ENCODE measurements at regions not wholly inside any gene's neighbourhood (a gene's known extent, or its start where the extent isn't known, plus 50 kb on each side); places are given as distances from the start of the nearest gene placed in this dataset.
A peak's percentile ranks its signal among the peaks of the same experiment; 100 is the strongest.

DNA sequence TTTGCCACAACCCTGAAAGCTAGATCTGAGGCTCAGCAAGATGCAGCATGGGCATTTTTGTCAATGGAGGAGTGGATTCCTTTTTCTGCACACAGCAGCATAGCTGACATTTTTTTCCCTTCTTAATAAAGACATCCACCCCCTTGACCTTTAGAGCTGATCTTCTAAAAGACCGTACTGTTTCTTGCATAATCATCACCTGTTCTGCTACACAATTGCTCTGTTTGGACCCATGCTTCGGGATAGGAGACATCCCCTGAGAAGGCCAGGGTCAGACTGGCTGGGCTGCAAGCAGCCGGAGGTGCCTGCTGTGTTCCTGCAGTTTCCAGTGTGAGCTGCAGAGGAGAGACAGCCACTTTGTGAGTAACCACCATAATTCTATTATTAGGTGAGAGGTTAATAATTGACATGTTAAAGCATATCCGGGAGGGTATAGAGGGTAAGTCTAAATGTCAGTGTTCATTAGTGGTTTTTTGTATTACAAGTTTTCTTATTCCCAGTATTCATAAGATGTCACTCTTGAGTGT lies 108.5 kb upstream of the C1QTNF9B start:
- no peak for DNase-seq
- Histone ChIP-seq H3K4me1 (no peaks in the 10 kb centered on the region), H3K4me3 (no peak overlapping the region), H3K27ac (no peak overlapping the region), H3K27me3 (no peaks in the 10 kb centered on the region), H3K36me3 (no peaks in the 10 kb centered on the region), H3K9me3 (no peaks in the 10 kb centered on the region)
- no peak for ATAC-seq
- 66 to 77% (median 69%) methylated on average over 4 of the region's 4 CpGs for WGBS, 4 donors
- TF ChIP-seq POLR2A (IDR thresholded peaks at IDR 0.05), result no peak
- TF ChIP-seq, protein P1, sequence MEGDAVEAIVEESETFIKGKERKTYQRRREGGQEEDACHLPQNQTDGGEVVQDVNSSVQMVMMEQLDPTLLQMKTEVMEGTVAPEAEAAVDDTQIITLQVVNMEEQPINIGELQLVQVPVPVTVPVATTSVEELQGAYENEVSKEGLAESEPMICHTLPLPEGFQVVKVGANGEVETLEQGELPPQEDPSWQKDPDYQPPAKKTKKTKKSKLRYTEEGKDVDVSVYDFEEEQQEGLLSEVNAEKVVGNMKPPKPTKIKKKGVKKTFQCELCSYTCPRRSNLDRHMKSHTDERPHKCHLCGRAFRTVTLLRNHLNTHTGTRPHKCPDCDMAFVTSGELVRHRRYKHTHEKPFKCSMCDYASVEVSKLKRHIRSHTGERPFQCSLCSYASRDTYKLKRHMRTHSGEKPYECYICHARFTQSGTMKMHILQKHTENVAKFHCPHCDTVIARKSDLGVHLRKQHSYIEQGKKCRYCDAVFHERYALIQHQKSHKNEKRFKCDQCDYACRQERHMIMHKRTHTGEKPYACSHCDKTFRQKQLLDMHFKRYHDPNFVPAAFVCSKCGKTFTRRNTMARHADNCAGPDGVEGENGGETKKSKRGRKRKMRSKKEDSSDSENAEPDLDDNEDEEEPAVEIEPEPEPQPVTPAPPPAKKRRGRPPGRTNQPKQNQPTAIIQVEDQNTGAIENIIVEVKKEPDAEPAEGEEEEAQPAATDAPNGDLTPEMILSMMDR (IDR thresholded peaks at IDR 0.05), result no peak
- intact Hi-C loops (cut with DNase I), result no loop called here

DNA sequence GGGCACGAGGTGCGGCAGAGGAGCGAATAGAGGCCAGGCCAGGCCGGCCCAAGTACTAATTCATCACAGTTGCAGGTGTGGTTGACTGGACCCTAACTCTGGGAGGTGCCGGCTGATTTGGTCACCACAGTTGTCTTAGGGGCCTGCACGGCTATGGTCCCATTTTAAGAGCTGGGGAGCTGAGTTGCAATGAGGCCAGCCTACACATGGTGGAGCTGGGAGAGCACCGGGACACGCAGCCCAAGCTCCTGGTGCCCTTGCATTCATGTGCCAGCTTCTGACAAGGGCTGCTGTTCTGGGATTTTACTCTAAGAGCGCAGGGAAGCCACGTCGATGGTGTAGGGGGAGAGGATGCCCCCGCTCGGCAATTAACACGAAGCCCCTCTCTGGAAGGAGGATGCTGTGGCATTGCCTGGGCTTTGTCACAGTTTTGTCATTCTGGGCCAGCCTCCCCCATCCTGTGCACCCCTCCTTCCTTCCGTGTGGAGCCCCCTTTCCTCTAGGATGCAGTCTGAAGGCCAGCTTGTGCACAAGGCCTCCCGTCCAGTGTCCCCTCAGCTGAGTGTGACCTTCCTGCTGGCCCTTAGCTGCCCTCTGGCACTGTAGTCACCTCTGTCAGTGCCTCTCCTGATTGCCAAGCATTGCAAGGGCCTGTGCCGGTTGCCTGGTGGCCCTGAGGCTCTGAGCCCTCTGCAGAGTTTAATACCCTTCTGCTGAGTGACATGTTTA lies 109.4 kb upstream of the C1QTNF9B start:
- DNase-seq, result no peak
- Histone ChIP-seq H3K27me3 (no peaks in the 10 kb centered on the region), H3K9me3 (no peaks in the 10 kb centered on the region), H3K36me3 (no peaks in the 10 kb centered on the region), H3K4me1 (no peaks in the 10 kb centered on the region), H3K4me3 (no peak overlapping the region), H3K27ac (no peak overlapping the region)
- intact Hi-C loops (cut with DNase I), result no loop called here
- TF ChIP-seq, protein P1 (IDR thresholded peaks at IDR 0.05), result no peak
- TF ChIP-seq POLR2A (IDR thresholded peaks at IDR 0.05), result no peak
- WGBS, 4 donors, result 86 to 93% (median 88%) methylated on average over 17 of the region's 17 CpGs
- ATAC-seq, result peak in 1 of 4 donors; percentile 19

DNA sequence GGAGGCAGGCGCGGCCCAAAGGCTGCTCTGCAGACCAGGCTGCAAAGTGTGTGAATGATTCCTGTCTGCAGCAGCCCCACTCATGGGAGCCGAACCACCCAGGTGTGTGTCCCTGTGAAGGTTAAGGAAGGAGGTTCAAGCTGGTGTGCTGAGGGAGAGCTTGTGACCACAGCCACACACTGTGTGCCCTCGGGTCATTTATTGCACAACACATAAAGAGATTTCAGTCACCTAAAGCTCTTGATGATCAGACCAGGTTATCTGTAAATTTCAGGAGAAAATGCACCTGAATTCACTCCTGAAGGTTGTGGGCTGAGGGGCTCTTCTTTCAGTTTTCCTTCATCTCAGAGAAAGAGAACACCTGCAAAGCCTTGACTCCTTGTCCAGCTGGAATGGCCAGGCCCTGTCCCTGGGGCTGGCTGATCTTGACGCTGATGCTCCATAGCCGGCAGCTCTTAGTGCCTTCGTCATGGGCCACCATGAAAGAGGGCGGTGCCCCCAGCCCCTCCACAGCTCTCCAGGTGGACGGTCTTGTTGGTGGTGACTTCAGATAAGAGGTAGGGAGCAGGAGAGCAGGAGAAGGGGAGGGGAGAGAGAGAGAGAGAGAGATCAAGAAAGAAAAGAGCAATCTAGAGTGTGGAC lies 110.8 kb upstream of the C1QTNF9B start:
- H3K27me3 ChIP-seq, result no peaks in the 10 kb centered on the region
- DNase-seq (no peak), ATAC-seq (no peak)
- H3K27ac ChIP-seq, result no peak overlapping the region
- 90 to 95% (median 93%) methylated on average over 9 of the region's 9 CpGs for WGBS, 4 donors
- no peaks in the 10 kb centered on the region for H3K4me1 ChIP-seq
- intact Hi-C loops (cut with DNase I), result no loop called here
- no peak overlapping the region for H3K4me3 ChIP-seq
- H3K9me3 ChIP-seq, result no peaks in the 10 kb centered on the region
- H3K36me3 ChIP-seq, result no peaks in the 10 kb centered on the region
- TF ChIP-seq, protein P1 (IDR thresholded peaks at IDR 0.05), result no peak
- no peak for TF ChIP-seq POLR2A (IDR thresholded peaks at IDR 0.05)

DNA sequence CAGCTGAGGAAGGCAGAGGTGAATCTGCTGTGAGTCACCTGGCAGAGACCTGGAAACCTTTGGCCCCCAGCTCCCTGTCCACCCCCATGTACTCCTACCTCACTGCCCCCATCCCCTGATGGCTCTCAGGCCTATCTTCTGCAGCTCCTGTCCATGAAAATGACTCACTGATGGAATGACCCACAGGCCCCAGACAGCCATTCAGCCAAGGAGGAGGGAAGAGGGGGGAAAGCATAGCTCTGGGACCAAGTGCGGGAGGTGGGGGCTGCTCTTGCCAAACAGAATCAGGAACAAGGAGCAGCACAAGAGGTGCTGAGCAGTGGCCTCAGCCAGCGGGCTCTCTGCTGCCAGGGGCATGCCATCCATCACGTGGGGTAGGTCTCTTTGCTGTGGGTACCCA lies 111.4 kb upstream of the C1QTNF9B start:
- no peaks in the 10 kb centered on the region for H3K36me3 ChIP-seq
- H3K27me3 ChIP-seq, result no peaks in the 10 kb centered on the region
- intact Hi-C loops (cut with DNase I), result no loop called here
- WGBS, 4 donors, result 71 to 97% (median 88%) methylated on average over 3 of the region's 3 CpGs
- H3K9me3 ChIP-seq, result no peaks in the 10 kb centered on the region
- TF ChIP-seq POLR2A (IDR thresholded peaks at IDR 0.05), result no peak
- TF ChIP-seq, protein P1 (IDR thresholded peaks at IDR 0.05), result no peak
- no peak overlapping the region for H3K4me3 ChIP-seq
- ATAC-seq, result no peak
- no peak overlapping the region for H3K27ac ChIP-seq
- DNase-seq, result no peak
- no peaks in the 10 kb centered on the region for H3K4me1 ChIP-seq

Data from heart left ventricle (tissue), 16 donors.